ENCODE measurements at regions not wholly inside any gene's neighbourhood (a gene's known extent, or its start where the extent isn't known, plus 50 kb on each side); places are given as distances from the start of the nearest gene placed in this dataset.
A peak's percentile ranks its signal among the peaks of the same experiment; 100 is the strongest.

DNA sequence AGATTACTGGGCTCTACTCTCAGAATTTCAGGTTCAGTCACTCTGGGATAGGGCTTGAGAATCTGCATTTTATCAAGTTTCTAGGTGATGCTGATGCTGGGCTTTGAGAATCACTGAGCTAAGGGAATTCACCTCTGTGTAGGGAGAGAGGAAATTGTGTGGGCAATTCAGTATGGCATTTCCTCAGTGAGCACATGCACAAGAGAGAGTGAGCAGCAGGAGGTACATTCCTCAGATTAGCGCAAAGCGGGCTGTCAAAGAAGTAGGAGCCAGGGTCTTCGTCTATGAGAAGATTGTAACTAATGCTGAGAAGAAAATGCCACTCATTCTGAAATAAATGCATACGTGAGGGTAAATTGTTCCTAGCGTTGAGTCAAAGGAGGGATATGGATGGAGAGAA is 175.9 kb downstream of the KIF4B start:
- no peak for TF ChIP-seq CTCF (IDR thresholded peaks at IDR 0.05)
- TF ChIP-seq POLR2A (IDR thresholded peaks at IDR 0.05) = no peak
- Histone ChIP-seq H3K27me3 (no peaks in the 10 kb centered on the region), H3K9me3 (peaks cover 0 to 13% (median 2%) of the 10 kb centered on the region in 12 donors), H3K36me3 (no peaks in the 10 kb centered on the region), H3K27ac (no peak overlapping the region), H3K4me3 (no peak overlapping the region), H3K4me1 (peaks cover 0 to 20% (median 0%) of the 10 kb centered on the region in 12 donors)
- no peak for ATAC-seq
- DNase-seq = no peak
- intact Hi-C loops (cut with DNase I) = no loop called here
- WGBS, 4 donors = 64 to 80% (median 74%) methylated on average over 5 of the region's 5 CpGs

- H3K4me1 ChIP-seq = peaks cover 0 to 22% (median 0%) of the 10 kb centered on the region in 12 donors
- 48 to 59% (median 55%) methylated on average over 4 of the region's 4 CpGs for WGBS, 4 donors
- H3K27me3 ChIP-seq = no peaks in the 10 kb centered on the region
- H3K4me3 ChIP-seq = no peak overlapping the region
- H3K27ac ChIP-seq = no peak overlapping the region
- TF ChIP-seq POLR2A (IDR thresholded peaks at IDR 0.05) (no peak), CTCF (IDR thresholded peaks at IDR 0.05) (no peak)
- DNase-seq = no peak
- intact Hi-C loops (cut with DNase I) = loop anchor here in 6 of 10 donors (5.0 to 10.0 kb wide), 8 partner anchors 38 to 542 kb away; no protein-coding TSS in a partner anchor
- no peaks in the 10 kb centered on the region for H3K36me3 ChIP-seq
- H3K9me3 ChIP-seq = peaks cover 0 to 8% (median 0%) of the 10 kb centered on the region in 12 donors
- no peak for ATAC-seq
These were observed 176.4 kb downstream of the KIF4B start for GRCh38 chr5:155189981-155190380.

DNA sequence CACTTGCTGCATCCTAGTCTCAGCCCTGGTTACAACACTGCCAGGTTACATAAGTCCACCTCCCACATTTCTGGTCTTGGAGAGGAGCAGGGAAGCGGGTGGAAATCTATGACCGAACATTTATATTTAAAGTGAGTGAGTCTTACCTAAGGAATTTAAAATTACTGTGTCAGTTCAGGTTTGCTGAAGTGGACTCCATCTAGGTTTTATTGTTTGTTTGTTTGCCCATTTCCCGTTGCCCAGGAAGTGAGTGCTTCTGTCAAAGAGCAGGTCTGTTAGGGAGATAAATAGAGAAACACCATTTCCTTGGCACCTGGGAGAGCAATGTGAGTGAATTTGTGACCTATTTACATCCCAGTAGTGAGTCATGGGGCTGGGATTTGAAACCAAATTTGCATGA is 179.5 kb downstream of the KIF4B start:
- Histone ChIP-seq H3K27ac (peak overlapping the region; percentile 32 to 97 (median 84)), H3K27me3 (no peaks in the 10 kb centered on the region)

More for the DNA sequence above, 179.5 kb downstream of the KIF4B start:
- ATAC-seq (peak; percentile 75 to 88 (median 85)), DNase-seq (peak in 4 of 5 donors; percentile 25 to 48 (median 43))
- intact Hi-C loops (cut with DNase I) = loop anchor here in 6 of 10 donors (2.0 to 10.0 kb wide), 9 partner anchors 41 to 539 kb away; no protein-coding TSS in a partner anchor
- Histone ChIP-seq H3K4me3 (no peak overlapping the region), H3K4me1 (peaks cover 0 to 22% (median 0%) of the 10 kb centered on the region in 12 donors), H3K36me3 (no peaks in the 10 kb centered on the region), H3K9me3 (peaks cover 0 to 3% (median 0%) of the 10 kb centered on the region in 12 donors)
- TF ChIP-seq CTCF (IDR thresholded peaks at IDR 0.05) (no peak), POLR2A (IDR thresholded peaks at IDR 0.05) (no peak)
- 32 to 47% (median 40%) methylated on average over 3 of the region's 3 CpGs for WGBS, 4 donors
